Kidney epithelial cell (primary cell): ENCODE measurements at regions not wholly inside any gene's neighbourhood (a gene's known extent, or its start where the extent isn't known, plus 50 kb on each side); places are given as distances from the start of the nearest gene placed in this dataset.

Experiments
- DNase-seq: peaks from one replicate; pipeline ENCODE4 v3.0.0-alpha.2; 2010; ENCODE audit warnings: low read depth
- H3K27me3 ChIP-seq: 2 replicates; pipeline ENCODE4 v1.6.0; 2011; ENCODE audit warnings: low read length; ENCODE audit not compliant: control insufficient read depth, insufficient read depth
- H3K36me3 ChIP-seq: 2 replicates; pipeline ENCODE4 v1.5.1; 2011; ENCODE audit warnings: low read length; ENCODE audit not compliant: control insufficient read depth, insufficient read depth
- H3K4me3 ChIP-seq: 2 replicates; pipeline ENCODE4 v1.5.1; 2011; ENCODE audit warnings: low read depth, mild to moderate bottlenecking, control low read depth, low read length
- CTCF ChIP-seq: IDR thresholded peaks from 2 replicates; pipeline ENCODE4 v1.5.1; 2011; ENCODE audit warnings: mild to moderate bottlenecking, moderate library complexity, low read length, control low read depth, inconsistent platforms; ENCODE audit not compliant: insufficient read depth, poor library complexity, severe bottlenecking

DNA sequence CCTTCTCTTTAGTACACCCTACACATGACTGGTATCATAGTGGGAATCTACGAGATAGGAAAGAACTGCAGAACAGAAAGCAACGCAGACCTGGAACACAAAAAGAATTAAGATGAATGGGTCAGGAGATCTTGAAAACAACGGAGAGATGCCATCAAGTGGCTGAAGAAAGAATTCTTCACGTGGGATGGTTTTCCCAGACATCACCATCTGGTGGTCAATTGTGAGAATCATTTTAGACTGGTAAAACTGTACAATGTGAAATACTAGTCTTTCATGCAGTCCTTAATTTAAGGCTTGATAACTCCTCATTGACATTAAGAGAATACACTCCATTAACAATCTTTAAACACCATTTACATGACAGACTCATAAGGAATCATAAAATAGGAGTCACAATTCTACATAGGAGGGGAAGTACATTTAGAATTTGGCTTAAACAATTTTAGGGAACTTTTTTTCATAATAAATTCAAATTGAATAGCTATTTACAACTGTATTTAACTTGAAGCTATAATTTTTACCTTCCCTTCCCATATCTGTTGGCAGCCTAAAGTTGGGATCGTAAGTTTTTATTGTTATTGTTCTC, 128.4 kb upstream of the TRPM3 start:
- no peaks in the 10 kb centered on the region for H3K36me3 ChIP-seq
- TF ChIP-seq CTCF = peak; percentile 85
- H3K4me3 ChIP-seq = no peak overlapping the region
- no peaks in the 10 kb centered on the region for H3K27me3 ChIP-seq
- peak; percentile 31 for DNase-seq

DNA sequence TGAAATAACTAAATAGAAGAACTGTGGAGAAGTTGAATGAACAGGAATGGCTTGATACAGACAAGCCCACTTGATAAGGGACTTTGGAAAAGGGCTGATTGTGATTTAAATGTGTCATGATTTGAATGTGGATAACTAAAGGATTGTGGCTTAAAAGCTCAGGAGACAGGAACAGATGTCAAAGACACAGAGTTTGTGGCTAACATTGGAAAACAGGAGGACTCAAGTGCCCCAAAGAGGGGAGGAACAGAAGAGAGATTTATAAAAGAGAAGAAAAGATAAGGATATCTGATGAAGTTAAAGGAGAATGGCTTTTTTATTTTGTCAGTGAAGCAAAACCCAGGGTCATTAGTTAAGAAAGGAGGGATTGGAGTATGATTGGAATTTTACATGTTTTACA, 124.2 kb upstream of the TRPM3 start:
- no peak overlapping the region for H3K4me3 ChIP-seq
- H3K36me3 ChIP-seq = no peaks in the 10 kb centered on the region
- no peak for TF ChIP-seq CTCF
- no peak for DNase-seq
- H3K27me3 ChIP-seq = no peaks in the 10 kb centered on the region

DNA sequence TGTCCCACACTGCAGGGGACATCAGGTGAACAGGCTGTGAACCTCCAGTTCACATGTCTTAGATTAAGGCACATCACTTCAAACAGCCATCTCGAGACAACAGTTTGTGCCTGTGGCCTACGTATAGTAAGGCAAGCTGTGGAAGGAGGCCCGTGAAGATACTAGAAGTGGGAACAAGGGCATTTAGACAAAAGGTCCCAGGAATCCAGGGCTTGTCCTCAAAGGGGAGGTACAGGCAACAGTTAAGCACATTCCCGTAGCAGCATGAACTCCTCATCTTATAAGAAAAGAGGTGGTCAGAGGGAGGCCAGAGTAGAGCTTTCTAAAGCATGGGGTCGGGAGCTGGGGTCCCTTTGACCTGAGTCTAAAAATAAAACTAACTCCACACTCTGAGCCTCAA, 122.5 kb upstream of the TRPM3 start:
- DNase-seq = no peak
- no peak overlapping the region for H3K4me3 ChIP-seq
- no peaks in the 10 kb centered on the region for H3K36me3 ChIP-seq
- no peak for TF ChIP-seq CTCF
- no peaks in the 10 kb centered on the region for H3K27me3 ChIP-seq

- no peak for TF ChIP-seq CTCF
- Histone ChIP-seq H3K27me3 (no peaks in the 10 kb centered on the region), H3K36me3 (no peaks in the 10 kb centered on the region), H3K4me3 (no peak overlapping the region)
- DNase-seq = no peak
Measured at GRCh38 chr9:71242081-71242480, 120.7 kb upstream of the TRPM3 start.

- H3K27me3 ChIP-seq = no peaks in the 10 kb centered on the region
- DNase-seq = no peak
- no peaks in the 10 kb centered on the region for H3K36me3 ChIP-seq
- H3K4me3 ChIP-seq = no peak overlapping the region
- no peak for TF ChIP-seq CTCF
Measured at GRCh38 chr9:71237051-71237450, 115.6 kb upstream of the TRPM3 start.

DNA sequence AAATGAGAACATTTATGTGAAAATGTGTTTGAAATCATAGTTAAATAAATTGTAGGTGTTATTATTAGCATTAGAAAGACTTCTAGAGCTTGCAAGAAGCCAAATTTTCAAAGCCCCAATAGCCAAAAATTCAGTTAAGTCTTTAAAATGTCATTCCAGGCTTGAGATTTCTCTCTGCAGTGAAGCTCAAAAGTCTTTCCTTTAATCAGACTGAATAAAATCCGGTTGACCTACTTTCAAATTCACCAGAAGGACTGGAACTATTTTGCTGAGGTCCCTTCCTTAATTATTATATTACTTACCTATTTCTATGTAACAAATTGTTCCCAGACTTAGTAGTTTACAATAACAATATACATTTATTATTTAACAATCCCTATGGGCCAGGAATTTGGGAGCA, 112.2 kb upstream of the TRPM3 start:
- Histone ChIP-seq H3K27me3 (no peaks in the 10 kb centered on the region), H3K4me3 (no peak overlapping the region), H3K36me3 (no peaks in the 10 kb centered on the region)
- TF ChIP-seq CTCF = no peak
- DNase-seq = no peak
